ENCODE measurements at regions not wholly inside any gene's neighbourhood (a gene's known extent, or its start where the extent isn't known, plus 50 kb on each side); places are given as distances from the start of the nearest gene placed in this dataset.

DNA sequence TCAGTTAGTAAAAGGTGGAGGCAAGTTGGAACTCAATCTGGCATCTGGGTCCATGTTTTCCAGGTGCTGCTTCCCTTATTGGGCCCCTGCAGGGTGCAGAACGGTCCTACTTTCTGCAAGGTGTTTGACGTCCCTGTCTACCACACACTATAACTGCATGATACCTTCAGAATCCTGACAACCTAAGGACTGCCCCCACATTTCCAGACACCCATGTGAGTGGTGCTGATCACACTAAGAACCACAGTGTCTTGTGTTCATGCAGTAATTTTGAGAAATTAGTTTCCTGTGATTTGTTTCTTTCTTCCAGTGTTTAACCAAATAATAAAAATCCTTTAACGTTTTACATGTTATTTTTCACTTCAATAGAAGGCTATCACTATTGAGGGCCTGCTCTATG lies 121.1 kb upstream of the MDM1 start:
- no peaks in the 10 kb centered on the region for H3K36me3 ChIP-seq
- no peak overlapping the region for H3K4me3 ChIP-seq
- no peak for DNase-seq
- H3K9me3 ChIP-seq: no peaks in the 10 kb centered on the region
- no peaks in the 10 kb centered on the region for H3K27me3 ChIP-seq
- intact Hi-C loops (cut with DNase I; ENCODE audit: low total_unique reads): no loop called here
- peaks cover 6 to 12% of the 10 kb centered on the region in 2 donors for H3K4me1 ChIP-seq
- TF ChIP-seq, protein P1, sequence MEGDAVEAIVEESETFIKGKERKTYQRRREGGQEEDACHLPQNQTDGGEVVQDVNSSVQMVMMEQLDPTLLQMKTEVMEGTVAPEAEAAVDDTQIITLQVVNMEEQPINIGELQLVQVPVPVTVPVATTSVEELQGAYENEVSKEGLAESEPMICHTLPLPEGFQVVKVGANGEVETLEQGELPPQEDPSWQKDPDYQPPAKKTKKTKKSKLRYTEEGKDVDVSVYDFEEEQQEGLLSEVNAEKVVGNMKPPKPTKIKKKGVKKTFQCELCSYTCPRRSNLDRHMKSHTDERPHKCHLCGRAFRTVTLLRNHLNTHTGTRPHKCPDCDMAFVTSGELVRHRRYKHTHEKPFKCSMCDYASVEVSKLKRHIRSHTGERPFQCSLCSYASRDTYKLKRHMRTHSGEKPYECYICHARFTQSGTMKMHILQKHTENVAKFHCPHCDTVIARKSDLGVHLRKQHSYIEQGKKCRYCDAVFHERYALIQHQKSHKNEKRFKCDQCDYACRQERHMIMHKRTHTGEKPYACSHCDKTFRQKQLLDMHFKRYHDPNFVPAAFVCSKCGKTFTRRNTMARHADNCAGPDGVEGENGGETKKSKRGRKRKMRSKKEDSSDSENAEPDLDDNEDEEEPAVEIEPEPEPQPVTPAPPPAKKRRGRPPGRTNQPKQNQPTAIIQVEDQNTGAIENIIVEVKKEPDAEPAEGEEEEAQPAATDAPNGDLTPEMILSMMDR (IDR thresholded peaks at IDR 0.05): no peak
- no peak for TF ChIP-seq POLR2A (IDR thresholded peaks at IDR 0.05)
- no peak overlapping the region for H3K27ac ChIP-seq

DNA sequence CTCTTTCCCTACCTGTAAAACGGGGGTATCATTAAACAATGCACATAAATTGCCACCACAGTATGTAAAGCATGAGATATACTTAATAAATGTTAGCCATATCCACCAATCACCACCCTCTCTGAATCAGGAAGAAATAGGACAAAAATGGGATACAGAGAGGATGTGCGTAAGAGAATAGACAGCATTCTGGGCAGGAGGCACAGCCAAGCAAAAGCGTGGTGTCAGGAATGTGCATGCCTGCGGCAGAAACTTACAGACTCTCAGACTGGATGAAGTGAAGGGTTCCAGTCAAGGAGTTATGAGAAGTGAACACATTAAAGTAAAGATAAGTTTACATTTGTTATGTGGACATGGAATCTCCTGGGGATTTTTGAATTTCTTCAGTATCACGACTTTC lies 121.7 kb upstream of the MDM1 start:
- H3K27ac ChIP-seq: no peak overlapping the region
- intact Hi-C loops (cut with DNase I; ENCODE audit: low total_unique reads): no loop called here
- peaks cover 6 to 12% of the 10 kb centered on the region in 2 donors for H3K4me1 ChIP-seq
- no peak for DNase-seq
- no peak overlapping the region for H3K4me3 ChIP-seq
- H3K27me3 ChIP-seq: no peaks in the 10 kb centered on the region
- H3K36me3 ChIP-seq: no peaks in the 10 kb centered on the region
- TF ChIP-seq POLR2A (IDR thresholded peaks at IDR 0.05): no peak
- TF ChIP-seq, protein P1 (IDR thresholded peaks at IDR 0.05): no peak
- H3K9me3 ChIP-seq: no peaks in the 10 kb centered on the region

DNA sequence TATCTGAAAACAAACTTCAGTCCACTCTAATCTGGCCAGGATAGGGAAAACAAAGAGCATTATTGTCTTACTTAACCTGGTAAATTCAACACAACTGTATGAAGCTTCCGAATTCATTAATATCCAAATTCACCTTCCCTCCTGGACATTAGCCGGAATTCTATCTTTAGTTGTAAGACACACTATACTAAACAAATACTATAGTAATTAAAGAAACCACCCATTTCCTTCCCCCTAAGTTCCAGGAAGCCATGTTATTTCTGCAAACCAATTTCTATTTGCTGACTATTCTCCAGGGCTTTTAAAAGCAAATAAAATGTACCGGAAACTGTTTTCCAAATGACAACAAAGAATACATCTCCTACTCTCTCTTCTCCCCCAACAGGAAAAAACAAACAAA lies 122.7 kb upstream of the MDM1 start:
- intact Hi-C loops (cut with DNase I; ENCODE audit: low total_unique reads): no loop called here
- no peaks in the 10 kb centered on the region for H3K27me3 ChIP-seq
- DNase-seq: no peak
- no peak overlapping the region for H3K27ac ChIP-seq
- no peak overlapping the region for H3K4me3 ChIP-seq
- H3K36me3 ChIP-seq: no peaks in the 10 kb centered on the region
- H3K4me1 ChIP-seq: peaks cover 6 to 12% of the 10 kb centered on the region in 2 donors
- TF ChIP-seq, protein P1 (IDR thresholded peaks at IDR 0.05): no peak
- no peak for TF ChIP-seq POLR2A (IDR thresholded peaks at IDR 0.05)
- no peaks in the 10 kb centered on the region for H3K9me3 ChIP-seq

DNA sequence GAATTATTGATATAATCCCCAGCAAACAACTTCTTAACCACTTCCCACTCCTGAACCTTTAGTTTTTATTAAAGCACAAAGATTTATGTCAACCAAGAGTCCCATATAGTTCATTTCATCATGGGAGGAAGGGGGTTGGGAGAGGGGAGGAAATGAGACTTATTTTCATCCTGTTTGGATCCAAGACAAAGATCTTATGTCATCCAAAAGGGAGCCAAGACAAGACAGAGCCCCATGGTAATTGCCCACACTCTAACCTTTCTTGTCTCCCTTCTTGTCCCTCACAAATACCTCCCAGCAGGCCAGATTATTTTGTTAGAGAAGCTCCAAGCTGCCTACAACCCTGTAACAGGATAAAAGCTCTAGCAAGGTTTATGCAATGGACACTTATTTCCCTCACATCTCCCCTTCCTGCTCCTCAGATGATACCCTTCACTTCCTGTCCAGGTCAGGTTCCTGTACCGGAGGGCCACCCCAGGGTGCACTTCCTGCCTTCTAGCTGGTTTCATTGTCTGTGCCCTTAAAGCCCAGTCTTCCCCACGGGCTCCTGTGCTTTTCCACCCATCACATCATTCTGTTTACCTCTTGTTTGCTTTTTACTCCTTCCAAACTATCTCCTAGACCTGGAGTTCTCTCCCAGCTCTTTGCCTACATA lies 123.7 kb upstream of the MDM1 start:
- intact Hi-C loops (cut with DNase I; ENCODE audit: low total_unique reads): no loop called here
- H3K4me1 ChIP-seq: peaks cover 6 to 8% of the 10 kb centered on the region in 2 donors
- no peaks in the 10 kb centered on the region for H3K9me3 ChIP-seq
- H3K27me3 ChIP-seq: no peaks in the 10 kb centered on the region
- H3K27ac ChIP-seq: no peak overlapping the region
- no peak for DNase-seq
- H3K36me3 ChIP-seq: no peaks in the 10 kb centered on the region
- TF ChIP-seq, protein P1 (IDR thresholded peaks at IDR 0.05): no peak
- no peak for TF ChIP-seq POLR2A (IDR thresholded peaks at IDR 0.05)
- H3K4me3 ChIP-seq: no peak overlapping the region

DNA sequence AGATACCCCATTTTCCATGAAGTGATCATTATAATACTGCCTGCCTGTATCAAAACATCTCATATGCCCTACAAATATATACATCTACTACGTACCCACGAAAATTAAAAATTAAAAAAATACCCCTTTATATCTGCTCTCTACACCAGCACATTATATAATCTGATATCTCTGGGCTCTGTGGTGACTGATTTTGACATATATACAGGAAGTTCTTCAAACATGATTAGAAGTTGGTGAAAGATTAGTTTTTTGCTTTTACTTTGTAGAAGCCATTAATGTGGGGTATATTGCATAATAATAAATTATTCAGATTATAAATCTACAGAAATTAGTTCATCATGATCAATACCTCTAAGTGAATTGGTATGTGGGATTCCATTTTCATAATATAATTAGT lies 126.7 kb upstream of the MDM1 start:
- no peak for TF ChIP-seq POLR2A (IDR thresholded peaks at IDR 0.05)
- TF ChIP-seq, protein P1 (IDR thresholded peaks at IDR 0.05): no peak
- no peaks in the 10 kb centered on the region for H3K4me1 ChIP-seq
- H3K27me3 ChIP-seq: no peaks in the 10 kb centered on the region
- no peak overlapping the region for H3K4me3 ChIP-seq
- intact Hi-C loops (cut with DNase I; ENCODE audit: low total_unique reads): no loop called here
- DNase-seq: no peak
- no peaks in the 10 kb centered on the region for H3K36me3 ChIP-seq
- no peaks in the 10 kb centered on the region for H3K9me3 ChIP-seq
- H3K27ac ChIP-seq: no peak overlapping the region
